Left kidney (tissue), 1 donor: ENCODE measurements at regions not wholly inside any gene's neighbourhood (a gene's known extent, or its start where the extent isn't known, plus 50 kb on each side); places are given as distances from the start of the nearest gene placed in this dataset.

Source experiments
- DNase-seq: peaks from one replicate; pipeline ENCODE4 v3.0.0-alpha.2; 2013

GRCh38 chr11:109554951-109555350 is 133.0 kb downstream of the C11orf87 start:
- DNase-seq = no peak

- no peak for DNase-seq
Measured at GRCh38 chr11:109564241-109564640, 142.3 kb downstream of the C11orf87 start.

DNA sequence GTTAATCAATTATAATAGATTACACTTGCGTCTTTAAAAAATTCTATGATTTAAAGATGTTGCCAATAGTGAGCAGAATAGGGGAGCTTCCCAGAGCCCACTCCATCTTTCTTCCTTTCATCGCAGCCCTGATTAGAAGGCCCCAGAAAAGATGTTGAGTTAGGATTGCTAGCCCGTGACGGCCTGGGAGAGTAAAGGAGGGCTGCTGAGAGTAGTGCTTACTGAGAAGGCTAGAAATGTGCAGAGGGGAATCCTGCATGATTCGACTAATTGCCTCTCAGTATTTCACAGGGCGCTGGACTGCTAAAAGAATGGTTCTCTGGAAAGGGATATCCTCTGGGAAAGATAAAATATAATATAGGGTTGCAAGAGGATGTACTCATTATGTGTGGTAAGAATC is 160.5 kb downstream of the C11orf87 start:
- DNase-seq = no peak

DNA sequence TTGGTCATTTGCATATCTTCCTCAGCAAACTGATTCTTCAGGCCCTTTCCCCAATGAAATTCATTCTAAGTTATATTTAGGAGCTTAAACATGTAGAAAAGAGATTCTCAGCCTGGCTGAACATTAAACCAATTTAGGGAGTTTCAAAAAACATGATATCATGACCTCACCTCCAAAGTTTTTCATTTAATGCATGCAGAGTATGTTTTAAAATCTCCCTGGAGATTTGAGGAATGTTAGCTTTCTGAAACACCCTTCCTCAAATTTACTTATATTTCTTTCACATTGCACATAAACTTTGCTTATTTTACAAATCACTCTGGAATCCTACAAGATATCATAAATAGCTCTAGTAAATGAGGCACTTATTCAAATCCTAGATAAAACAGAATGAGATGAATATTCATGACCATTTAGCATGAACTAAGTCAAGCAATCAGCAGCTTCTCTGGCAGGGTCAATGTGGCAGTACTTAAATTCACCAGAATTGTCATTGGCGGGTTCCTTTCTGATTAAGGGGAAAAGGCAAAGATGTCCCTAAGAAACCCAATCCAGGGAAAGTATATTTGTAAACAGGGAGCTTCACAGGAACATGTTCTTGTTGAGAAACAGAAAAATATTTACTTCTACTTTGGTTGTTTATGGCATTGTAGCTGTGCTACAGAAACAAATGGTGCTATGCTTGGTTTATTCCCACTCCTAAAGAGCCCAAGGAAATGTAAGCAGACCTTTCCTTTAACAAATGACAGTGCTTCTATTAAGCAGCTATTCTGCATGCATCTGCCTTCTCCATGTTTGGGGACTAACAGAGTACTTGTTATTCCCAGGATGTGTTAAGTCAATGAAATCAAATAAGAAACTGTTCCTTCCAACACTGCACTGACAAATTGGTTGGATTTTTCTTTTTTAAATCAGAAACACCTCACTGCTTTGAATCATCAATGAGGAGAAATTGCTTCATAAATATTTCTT is 162.3 kb downstream of the C11orf87 start:
- no peak for DNase-seq

- no peak for DNase-seq
Measured at GRCh38 chr11:109586789-109587188, 164.8 kb downstream of the C11orf87 start.

DNA sequence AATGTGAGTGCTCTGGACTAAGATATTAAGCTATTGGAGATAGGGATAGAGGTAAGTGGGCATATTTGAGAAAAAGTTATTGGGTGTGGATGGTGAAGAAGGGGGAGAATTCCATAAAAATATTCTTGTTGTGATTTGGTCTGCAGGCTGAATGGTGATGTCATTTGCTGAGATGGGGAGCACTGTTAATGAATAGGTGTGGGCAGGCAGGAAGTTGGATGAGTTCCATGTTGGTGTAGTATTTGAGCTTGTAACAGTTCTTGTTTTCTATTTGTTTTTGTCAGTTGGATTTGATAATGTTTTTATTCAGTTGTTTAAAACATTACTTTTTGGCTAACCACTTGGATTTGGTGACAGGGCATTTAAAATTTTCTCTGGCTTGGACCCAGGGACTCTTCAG is 168.8 kb downstream of the C11orf87 start:
- DNase-seq = no peak

DNA sequence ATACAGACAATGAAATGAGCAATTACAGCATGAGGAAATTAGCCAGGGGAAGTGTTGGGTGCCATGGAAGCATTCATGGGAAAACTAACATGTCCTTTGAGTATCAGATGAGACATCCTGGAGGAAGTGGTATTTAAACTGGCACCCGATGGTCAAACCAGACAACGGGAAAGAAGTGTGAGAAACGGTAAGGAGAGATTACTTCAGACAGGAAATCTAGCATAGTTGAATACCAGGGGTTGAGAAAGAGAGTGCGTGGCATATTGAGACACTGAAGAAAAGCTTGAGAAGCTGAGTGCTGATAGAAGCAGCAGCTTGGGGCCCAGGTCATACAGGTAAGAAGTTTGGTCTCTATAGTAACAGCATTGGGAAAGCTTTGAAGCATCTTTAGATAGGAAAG is 175.3 kb downstream of the C11orf87 start:
- DNase-seq = no peak

DNA sequence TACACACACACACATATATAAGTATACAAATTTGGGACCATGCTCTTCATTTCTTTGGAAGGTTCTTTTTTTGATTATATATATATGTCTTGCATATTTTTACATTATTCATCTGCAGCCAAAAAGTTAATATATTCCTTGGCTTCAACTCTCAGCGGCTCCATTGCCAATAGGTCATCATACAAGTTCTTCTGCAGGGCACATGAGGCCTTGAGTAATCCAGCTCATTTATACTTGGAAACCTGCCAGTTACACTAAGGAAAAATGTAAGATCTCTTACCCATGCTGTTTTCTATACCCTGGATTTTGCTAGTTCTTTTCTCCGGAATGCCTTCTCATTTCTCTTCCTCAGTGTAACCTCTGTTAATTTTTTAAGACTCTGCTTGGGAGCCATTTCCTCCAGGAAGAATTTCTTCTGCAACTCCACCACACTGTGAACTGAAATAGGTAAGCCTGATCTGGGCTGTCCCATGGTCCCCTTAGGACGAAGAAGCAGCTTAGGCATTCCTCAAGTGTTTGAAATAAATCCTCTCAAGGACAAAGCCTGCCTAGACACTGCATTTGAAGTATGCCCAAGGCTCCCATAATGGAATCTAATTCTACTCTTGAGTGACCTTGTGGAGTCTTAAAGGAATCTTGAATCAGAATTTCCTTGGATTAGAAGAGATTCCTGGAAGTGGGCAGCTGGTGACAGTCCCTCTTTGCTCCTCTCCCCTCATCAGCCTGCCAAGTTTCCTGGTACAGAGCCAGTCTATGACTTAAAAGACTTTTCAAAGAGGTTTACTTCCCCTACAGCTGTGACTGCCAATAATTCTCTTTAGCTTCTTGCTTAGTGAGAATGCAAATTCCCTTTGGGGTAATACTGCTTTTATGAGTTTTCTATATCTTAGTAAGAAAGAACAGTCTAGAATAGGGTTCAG is 182.8 kb downstream of the C11orf87 start:
- DNase-seq = no peak

DNA sequence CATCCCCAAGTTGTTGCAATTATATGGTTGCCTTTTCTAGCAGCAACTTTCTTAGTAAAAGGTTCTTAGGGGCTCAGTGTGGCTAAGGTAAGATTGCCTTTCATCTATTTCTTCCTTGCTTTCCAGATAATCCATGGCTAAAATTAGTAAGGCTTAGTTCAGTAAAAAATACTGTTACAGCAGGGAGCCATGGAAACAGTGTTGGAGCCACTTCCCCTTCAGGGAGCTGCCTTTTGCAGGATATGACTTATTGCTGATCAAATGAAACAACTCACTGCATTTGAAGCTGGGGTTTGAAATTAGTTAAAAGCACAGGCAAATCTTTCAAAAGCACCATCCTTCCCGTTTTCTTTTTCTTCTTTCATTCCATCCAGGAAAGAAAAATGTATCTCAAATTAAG is 184.3 kb downstream of the C11orf87 start:
- DNase-seq = no peak

- no peak for DNase-seq
Measured at GRCh38 chr11:109609454-109610185, 187.6 kb downstream of the C11orf87 start.

DNA sequence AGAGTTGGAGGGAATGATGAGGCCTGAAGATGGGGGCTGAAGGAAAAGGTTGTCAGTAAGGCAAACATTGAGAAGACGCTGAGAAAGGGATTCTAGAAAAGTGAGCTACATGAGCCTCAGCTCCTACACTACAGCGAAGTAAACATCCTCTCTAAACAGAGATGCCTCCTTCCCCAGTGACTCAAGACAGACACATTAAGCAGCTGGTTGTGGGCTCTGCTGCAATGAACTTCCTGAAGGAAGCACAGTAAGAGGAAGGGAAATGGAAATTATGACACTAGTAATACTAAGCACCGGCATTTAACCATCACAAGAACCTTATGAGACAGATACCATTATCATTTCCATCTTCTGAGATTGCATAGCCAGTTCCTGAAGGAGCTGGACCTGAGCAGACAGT is 190.5 kb downstream of the C11orf87 start:
- DNase-seq = no peak

- DNase-seq = no peak
Measured at GRCh38 chr11:109619498-109619897, 197.5 kb downstream of the C11orf87 start.

DNA sequence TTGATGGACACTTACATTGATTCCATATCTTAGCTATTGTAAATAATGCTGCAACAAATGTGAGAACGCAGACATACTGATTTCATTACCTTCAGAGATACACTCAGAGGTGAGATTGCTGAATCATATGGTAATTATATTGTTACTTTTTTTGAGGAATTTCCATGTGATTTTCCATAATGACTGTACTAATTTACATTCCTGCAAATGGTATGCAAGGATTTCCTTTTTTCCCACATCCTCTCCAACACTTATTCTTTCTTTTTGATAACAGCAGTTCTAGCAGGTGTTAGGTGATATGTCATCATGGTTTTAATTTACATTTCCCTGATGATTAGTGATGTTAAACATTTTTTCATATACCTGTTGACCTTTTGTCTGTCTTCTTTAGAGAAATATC is 207.7 kb downstream of the C11orf87 start:
- no peak for DNase-seq

DNA sequence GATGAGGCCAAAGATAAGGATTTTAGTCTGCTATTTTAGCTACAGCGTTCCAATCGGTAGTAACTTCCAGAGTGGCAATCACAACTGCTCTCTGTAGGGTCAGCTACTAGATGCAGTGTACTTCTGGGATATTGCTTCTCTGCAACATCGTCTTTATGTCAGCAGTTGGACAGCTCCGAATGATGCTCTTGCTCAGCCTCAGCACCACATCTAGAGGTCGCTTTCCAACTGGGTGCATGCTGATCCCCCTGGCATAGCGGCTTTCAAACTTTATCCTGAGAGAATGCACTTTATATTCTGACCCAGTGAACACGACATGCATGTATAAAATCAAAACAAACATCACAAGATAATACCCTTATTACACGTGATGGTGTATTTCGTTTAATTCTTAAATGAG is 219.6 kb downstream of the C11orf87 start:
- DNase-seq = peak; percentile 64

DNA sequence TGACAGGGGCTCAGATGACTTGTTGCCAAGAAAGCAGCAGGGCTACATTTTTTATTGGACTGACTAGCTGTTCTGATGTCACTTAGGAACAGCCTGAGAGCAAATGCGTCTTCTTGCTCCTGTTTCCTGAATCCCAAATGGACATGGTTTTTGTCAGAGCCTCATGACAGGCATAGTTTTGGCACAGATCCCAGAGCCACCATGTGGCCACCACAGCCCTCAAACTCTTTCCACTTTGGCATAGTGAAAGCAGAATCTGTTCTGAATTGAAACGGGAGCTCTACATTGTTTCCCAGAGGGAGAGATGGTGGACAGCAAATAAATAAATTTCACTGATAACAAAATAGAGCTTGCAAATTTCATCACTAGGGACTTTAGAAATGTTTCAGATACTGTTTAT is 222.2 kb downstream of the C11orf87 start:
- DNase-seq = no peak

DNA sequence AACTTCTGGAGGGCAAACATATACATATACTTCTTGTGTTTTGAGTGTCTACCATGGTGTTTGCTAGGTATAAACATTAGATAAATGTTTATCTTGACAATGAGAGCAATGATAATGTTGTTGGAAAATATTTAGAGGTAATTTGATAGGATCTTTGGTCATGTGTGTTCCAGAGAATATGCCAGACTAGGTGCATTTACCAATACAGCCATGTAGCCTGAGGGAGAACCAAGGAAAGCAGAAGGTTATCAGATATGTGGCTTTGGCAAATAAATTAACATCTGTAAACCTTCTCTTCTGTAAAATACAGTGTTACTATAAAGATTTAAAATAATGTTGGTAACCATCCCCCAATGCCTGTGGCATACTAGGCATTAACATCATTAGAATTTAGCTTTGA is 226.8 kb downstream of the C11orf87 start:
- no peak for DNase-seq

DNA sequence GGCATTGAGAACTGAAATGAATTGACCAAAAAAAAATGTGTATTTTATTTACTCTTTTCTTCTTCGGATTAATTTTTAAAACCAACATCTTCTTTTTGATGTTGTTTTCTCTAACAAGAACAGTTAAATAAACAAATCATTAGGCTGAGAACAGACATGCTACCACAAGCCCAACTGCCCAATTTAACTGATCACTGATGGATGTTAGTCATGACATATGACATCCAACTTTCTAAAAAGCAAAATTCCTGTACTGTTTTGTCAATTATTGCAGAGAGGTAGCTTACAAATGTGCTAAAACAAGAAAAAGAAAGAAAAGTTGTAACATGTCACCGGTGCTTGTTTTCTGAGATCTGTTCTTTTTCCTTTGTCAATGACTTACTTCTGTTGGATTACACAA is 232.1 kb downstream of the C11orf87 start:
- no peak for DNase-seq

DNA sequence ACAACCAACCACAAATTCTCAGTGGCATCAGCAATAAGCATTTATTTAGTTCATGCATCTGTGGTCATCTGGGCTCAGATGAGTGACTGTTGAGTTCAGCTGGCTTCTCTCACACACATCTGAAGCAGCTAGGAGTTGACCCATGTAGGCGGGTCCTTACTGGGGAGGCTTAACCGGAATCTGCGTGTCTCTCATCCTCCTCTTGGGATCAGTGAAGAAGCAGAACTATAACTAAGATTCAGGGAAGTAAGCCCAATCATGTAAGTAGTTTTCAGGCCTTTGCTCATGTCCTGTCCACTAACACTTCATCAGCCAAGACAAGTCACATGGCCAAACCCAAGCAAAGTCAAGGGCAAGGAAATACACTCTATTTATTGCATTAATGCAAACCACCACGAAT is 236.2 kb downstream of the C11orf87 start:
- DNase-seq = no peak

- no peak for DNase-seq
Measured at GRCh38 chr11:109667719-109668118, 245.7 kb downstream of the C11orf87 start.

GRCh38 chr11:109668973-109669634 is 247.1 kb downstream of the C11orf87 start:
- no peak for DNase-seq

GRCh38 chr11:109677231-109677630 is 255.2 kb downstream of the C11orf87 start:
- no peak for DNase-seq

DNA sequence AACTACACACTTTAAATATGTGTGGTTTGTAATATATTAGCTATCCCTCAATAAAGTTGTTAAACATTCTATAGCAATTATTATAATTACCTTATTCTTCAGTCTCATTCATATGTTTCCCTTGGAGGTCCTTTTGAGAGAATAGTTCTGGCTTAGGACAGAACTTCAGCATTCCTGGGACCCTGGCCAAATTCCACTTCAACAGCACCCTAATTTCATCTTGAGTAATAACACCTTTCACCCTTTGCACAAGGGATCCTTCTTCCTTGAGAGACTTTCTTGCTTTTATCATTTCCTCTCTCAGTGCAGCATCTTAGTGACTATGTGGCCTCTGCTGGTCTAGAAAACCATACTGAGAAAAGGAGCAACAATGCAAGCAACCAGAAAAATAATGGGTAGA is 255.9 kb downstream of the C11orf87 start:
- no peak for DNase-seq
